Chondrocyte (in vitro differentiated cells): ENCODE measurements at regions not wholly inside any gene's neighbourhood (a gene's known extent, or its start where the extent isn't known, plus 50 kb on each side); places are given as distances from the start of the nearest gene placed in this dataset.
A peak's percentile ranks its signal among the peaks of the same experiment; 100 is the strongest.

Experiments used
- DNase-seq: peaks from one replicate; pipeline ENCODE4 v3.0.0; 2021; ENCODE audit warnings: mixed read lengths, low spot score
- H3K27ac Mint-ChIP-seq: one replicate; pipeline ENCODE4 v1.8.0; 2021; ENCODE audit warnings: mild to moderate bottlenecking, moderate library complexity, mixed read lengths; ENCODE audit not compliant: unreplicated experiment
- H3K27me3 Mint-ChIP-seq: 2 replicates; pipeline ENCODE4 v1.8.0; 2021; ENCODE audit warnings: low read depth, mixed read lengths
- H3K36me3 Mint-ChIP-seq: 2 replicates; pipeline ENCODE4 v1.8.0; 2021; ENCODE audit warnings: low read depth, mixed read lengths
- H3K4me1 Mint-ChIP-seq: 2 replicates; pipeline ENCODE4 v1.8.0; 2021; ENCODE audit warnings: low read depth, mild to moderate bottlenecking, mixed read lengths
- H3K4me3 Mint-ChIP-seq: one replicate; pipeline ENCODE4 v1.8.0; 2021; ENCODE audit warnings: mild to moderate bottlenecking, moderate library complexity, mixed read lengths; ENCODE audit not compliant: unreplicated experiment
- H3K9me3 Mint-ChIP-seq: 2 replicates; pipeline ENCODE4 v1.8.0; 2021; ENCODE audit warnings: low read depth, mixed read lengths
- TF ChIP-seq, protein P1 (sequence below): fragments of 200-600 bp; sonication (generic); IDR thresholded peaks from 2 replicates; pipeline ENCODE4 v1.5.0; 2021; ENCODE audit warnings: antibody characterized with exemption, mild to moderate bottlenecking, moderate library complexity

DNA sequence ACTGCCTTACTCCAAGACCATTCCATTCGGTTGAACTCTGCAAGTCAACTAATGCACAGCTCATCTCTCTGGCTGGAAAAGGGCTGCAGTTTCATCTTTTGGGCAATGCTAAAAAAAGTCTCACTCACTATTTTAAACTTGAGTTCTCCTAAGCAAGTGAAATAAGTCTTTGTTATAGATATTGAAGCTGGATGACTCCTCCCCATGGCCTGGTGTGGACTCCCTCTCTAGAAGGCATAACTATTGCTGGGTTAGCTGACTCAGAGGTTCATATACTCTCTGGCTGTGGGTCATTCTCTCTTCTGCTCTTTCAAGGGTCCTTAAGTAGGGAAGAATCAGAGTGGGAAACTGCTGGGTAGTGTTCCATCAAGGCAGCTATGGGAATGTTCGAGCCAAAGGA, 88.0 kb downstream of the XCL2 start:
- TF ChIP-seq, protein P1, sequence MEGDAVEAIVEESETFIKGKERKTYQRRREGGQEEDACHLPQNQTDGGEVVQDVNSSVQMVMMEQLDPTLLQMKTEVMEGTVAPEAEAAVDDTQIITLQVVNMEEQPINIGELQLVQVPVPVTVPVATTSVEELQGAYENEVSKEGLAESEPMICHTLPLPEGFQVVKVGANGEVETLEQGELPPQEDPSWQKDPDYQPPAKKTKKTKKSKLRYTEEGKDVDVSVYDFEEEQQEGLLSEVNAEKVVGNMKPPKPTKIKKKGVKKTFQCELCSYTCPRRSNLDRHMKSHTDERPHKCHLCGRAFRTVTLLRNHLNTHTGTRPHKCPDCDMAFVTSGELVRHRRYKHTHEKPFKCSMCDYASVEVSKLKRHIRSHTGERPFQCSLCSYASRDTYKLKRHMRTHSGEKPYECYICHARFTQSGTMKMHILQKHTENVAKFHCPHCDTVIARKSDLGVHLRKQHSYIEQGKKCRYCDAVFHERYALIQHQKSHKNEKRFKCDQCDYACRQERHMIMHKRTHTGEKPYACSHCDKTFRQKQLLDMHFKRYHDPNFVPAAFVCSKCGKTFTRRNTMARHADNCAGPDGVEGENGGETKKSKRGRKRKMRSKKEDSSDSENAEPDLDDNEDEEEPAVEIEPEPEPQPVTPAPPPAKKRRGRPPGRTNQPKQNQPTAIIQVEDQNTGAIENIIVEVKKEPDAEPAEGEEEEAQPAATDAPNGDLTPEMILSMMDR, result no peak
- Mint-ChIP-seq H3K4me3 (no peak overlapping the region), H3K36me3 (peaks cover 9% of the 10 kb centered on the region), H3K27me3 (no peaks in the 10 kb centered on the region), H3K27ac (no peak overlapping the region), H3K9me3 (peaks cover 30% of the 10 kb centered on the region), H3K4me1 (no peaks in the 10 kb centered on the region)
- DNase-seq, result no peak

DNA sequence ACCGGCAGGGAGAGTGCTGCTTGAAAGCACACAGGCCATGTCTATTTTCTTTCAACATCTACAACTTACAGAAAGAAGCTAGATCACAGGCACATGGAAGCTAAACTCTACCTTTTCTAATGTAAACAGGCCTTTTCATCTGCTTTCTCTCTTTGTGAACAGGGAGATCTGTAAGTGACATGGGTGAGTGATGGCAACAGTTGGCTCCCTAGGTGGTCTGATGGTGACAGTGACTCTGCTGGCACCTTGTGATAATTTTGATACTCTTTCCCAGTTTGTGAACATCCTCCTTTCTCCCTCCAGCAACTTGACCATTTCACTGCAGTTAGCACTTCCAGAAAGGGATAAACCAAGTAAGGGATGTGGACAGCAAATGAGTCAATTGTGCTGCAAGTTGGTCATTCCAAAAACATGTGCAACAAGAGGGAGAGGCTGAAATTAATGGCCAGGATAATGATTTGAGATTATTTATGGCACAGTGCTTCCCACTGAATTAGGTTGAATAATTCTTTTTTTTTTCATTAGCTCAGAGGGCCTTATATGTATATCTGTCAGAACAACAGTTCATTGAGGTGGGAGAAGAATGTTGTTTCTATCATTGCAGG, 89.5 kb downstream of the XCL2 start:
- Mint-ChIP-seq H3K9me3 (peaks cover 21% of the 10 kb centered on the region), H3K27ac (no peak overlapping the region)

DNA sequence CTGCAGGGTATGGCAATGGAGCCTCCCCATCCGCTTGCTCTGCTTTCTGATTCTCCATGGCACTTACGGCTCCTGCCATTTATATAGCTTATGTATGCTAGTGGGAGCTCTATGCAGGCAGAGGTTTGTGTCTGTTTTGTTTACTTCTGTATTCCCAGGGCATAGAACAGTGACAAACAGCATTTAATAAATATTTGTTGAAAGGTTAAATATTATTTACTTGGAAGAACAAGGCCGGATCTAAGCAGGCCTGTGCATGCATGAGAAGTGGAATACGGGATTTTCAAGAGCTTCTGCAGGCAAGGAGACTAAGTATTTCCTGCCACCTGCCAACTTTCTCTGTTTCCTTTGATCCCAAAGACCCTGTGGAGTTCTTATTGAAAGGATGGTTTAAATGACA, 90.7 kb downstream of the XCL2 start:
- H3K9me3 Mint-ChIP-seq, result peaks cover 17% of the 10 kb centered on the region
- H3K27me3 Mint-ChIP-seq, result peaks cover 2% of the 10 kb centered on the region
- H3K27ac Mint-ChIP-seq, result no peak overlapping the region
- TF ChIP-seq, protein P1, result no peak
- H3K36me3 Mint-ChIP-seq, result peaks cover 2% of the 10 kb centered on the region
- DNase-seq, result no peak
- no peak overlapping the region for H3K4me3 Mint-ChIP-seq
- H3K4me1 Mint-ChIP-seq, result no peaks in the 10 kb centered on the region

More for the DNA sequence above, 89.5 kb downstream of the XCL2 start:
- Mint-ChIP-seq H3K27me3 (peaks cover 2% of the 10 kb centered on the region), H3K4me1 (no peaks in the 10 kb centered on the region), H3K36me3 (peaks cover 2% of the 10 kb centered on the region), H3K4me3 (no peak overlapping the region)
- DNase-seq, result no peak
- TF ChIP-seq, protein P1, result no peak

DNA sequence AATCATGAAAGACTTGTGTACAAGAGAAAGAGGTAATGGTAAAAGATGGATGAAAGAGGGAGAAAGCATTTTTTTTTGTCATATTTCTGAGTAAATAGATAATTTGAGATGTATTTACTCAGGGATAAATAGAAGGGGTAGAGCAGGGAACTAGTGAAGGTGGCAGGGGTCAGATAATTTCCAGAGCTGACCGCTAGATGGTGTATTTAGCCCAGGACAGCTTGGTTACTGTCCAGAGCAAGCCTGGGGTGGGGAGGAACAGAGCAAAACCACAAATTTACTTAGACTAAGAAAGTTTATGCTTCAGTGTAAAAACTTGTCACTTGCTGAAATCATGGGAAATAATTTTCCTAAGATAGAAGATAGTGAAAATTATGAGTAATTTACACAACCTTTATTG, 91.5 kb downstream of the XCL2 start:
- peaks cover 2% of the 10 kb centered on the region for H3K36me3 Mint-ChIP-seq
- peaks cover 14% of the 10 kb centered on the region for H3K9me3 Mint-ChIP-seq
- no peak overlapping the region for H3K27ac Mint-ChIP-seq
- no peak for DNase-seq
- peaks cover 2% of the 10 kb centered on the region for H3K27me3 Mint-ChIP-seq
- TF ChIP-seq, protein P1, result peak; percentile 34
- H3K4me3 Mint-ChIP-seq, result no peak overlapping the region
- H3K4me1 Mint-ChIP-seq, result no peaks in the 10 kb centered on the region

DNA sequence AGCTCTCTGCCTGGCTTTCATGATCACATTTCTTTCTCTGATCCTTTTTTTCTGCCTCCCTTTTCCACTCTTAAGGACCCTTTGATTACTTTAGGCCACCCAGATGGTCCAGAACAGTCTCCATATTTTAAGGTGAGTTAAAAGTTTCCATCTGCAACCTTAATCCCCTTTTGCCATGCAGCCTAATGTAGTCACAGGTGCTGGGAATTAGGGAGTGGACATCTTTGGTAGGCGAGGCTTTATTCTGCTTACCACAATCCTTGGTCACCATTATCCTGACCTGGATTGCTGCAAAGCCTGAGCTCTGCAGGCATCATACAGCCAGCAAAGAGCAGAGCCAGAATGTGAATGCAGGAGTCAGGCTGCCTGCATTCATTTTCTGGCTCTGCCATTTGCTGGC, 95.9 kb downstream of the XCL2 start:
- Mint-ChIP-seq H3K4me1 (peaks cover 4% of the 10 kb centered on the region), H3K36me3 (peaks cover 2% of the 10 kb centered on the region), H3K4me3 (no peak overlapping the region), H3K27me3 (peaks cover 2% of the 10 kb centered on the region), H3K9me3 (peaks cover 13% of the 10 kb centered on the region), H3K27ac (no peak overlapping the region)
- TF ChIP-seq, protein P1, result no peak
- no peak for DNase-seq
